ENCODE measurements at regions not wholly inside any gene's neighbourhood (a gene's known extent, or its start where the extent isn't known, plus 50 kb on each side); places are given as distances from the start of the nearest gene placed in this dataset.

GRCh38 chr16:73879621-73880020, 417.0 kb upstream of the PSMD7 start:
- intact Hi-C loops (cut with DNase I) = loop anchor here (5.0 to 10.0 kb wide), 4 partner anchors 167 to 1755 kb away; no protein-coding TSS in a partner anchor
- no peak for TF ChIP-seq CTCF (IDR thresholded peaks at IDR 0.05)
- Histone ChIP-seq H3K4me3 (no peak overlapping the region), H3K27me3 (ENCODE audit: insufficient read depth in 3 of 3, low read length in 2 of 3) (no peaks in the 10 kb centered on the region), H3K27ac (no peak overlapping the region), H3K9me3 (no peaks in the 10 kb centered on the region), H3K36me3 (ENCODE audit: insufficient read depth in 1 of 2, low read depth in 1 of 2) (no peaks in the 10 kb centered on the region), H3K4me1 (no peaks in the 10 kb centered on the region)
- ATAC-seq (no peak), DNase-seq (no peak)
- 95 to 96% (median 96%) methylated on average over 2 of the region's 2 CpGs for WGBS, 3 donors

- peak; percentile 69 for TF ChIP-seq CTCF (IDR thresholded peaks at IDR 0.05)
- no peaks in the 10 kb centered on the region for H3K9me3 ChIP-seq
- no peak overlapping the region for H3K4me3 ChIP-seq
- intact Hi-C loops (cut with DNase I) = loop anchor here (5.0 to 10.0 kb wide), 3 partner anchors 311 to 1754 kb away; no protein-coding TSS in a partner anchor
- H3K27ac ChIP-seq = no peak overlapping the region
- no peaks in the 10 kb centered on the region for H3K27me3 ChIP-seq (ENCODE audit: insufficient read depth in 3 of 3, low read length in 2 of 3)
- 12 to 23% (median 22%) methylated on average over 2 of the region's 2 CpGs for WGBS, 3 donors
- H3K4me1 ChIP-seq = no peaks in the 10 kb centered on the region
- no peak for DNase-seq
- peak in 3 of 4 donors; percentile 30 to 72 (median 58) for ATAC-seq
- no peaks in the 10 kb centered on the region for H3K36me3 ChIP-seq (ENCODE audit: insufficient read depth in 1 of 2, low read depth in 1 of 2)
Observed at GRCh38 chr16:73878611-73879010, 418.0 kb upstream of the PSMD7 start.

GRCh38 chr16:73877150-73877549, 419.5 kb upstream of the PSMD7 start:
- WGBS, 3 donors = 46 to 62% (median 56%) methylated on average over 3 of the region's 3 CpGs
- DNase-seq = no peak
- no peaks in the 10 kb centered on the region for H3K9me3 ChIP-seq
- no peaks in the 10 kb centered on the region for H3K36me3 ChIP-seq (ENCODE audit: insufficient read depth in 1 of 2, low read depth in 1 of 2)
- no peak for TF ChIP-seq CTCF (IDR thresholded peaks at IDR 0.05)
- H3K4me3 ChIP-seq = no peak overlapping the region
- H3K4me1 ChIP-seq = no peaks in the 10 kb centered on the region
- H3K27me3 ChIP-seq (ENCODE audit: insufficient read depth in 3 of 3, low read length in 2 of 3) = no peaks in the 10 kb centered on the region
- intact Hi-C loops (cut with DNase I) = loop anchor here (5.0 to 10.0 kb wide), 3 partner anchors 310 to 1752 kb away; no protein-coding TSS in a partner anchor
- no peak for ATAC-seq
- no peak overlapping the region for H3K27ac ChIP-seq

- DNase-seq = no peak
- Histone ChIP-seq H3K4me1 (no peaks in the 10 kb centered on the region), H3K4me3 (no peak overlapping the region), H3K27ac (no peak overlapping the region), H3K9me3 (no peaks in the 10 kb centered on the region), H3K36me3 (ENCODE audit: insufficient read depth in 1 of 2, low read depth in 1 of 2) (no peaks in the 10 kb centered on the region), H3K27me3 (ENCODE audit: insufficient read depth in 3 of 3, low read length in 2 of 3) (no peaks in the 10 kb centered on the region)
- whole genome bisulfite sequencing, 3 donors = 53 to 56% (median 54%) methylated on average over 7 of the region's 7 CpGs
- intact Hi-C loops (cut with DNase I) = loop anchor here (5.0 to 10.0 kb wide), 3 partner anchors 309 to 1751 kb away; no protein-coding TSS in a partner anchor
- ATAC-seq = no peak
- TF ChIP-seq CTCF (IDR thresholded peaks at IDR 0.05) = no peak
Observed at GRCh38 chr16:73875996-73876690, 420.5 kb upstream of the PSMD7 start.

All from psoas muscle (tissue), 7 donors.